Femur (tissue), 1 donor: ENCODE measurements at regions not wholly inside any gene's neighbourhood (a gene's known extent, or its start where the extent isn't known, plus 50 kb on each side); places are given as distances from the start of the nearest gene placed in this dataset.
A peak's percentile ranks its signal among the peaks of the same experiment; 100 is the strongest.

ENCODE experiments used
- DNase-seq: peaks from one replicate; pipeline ENCODE4 v3.0.0-alpha.2; 2017

DNA sequence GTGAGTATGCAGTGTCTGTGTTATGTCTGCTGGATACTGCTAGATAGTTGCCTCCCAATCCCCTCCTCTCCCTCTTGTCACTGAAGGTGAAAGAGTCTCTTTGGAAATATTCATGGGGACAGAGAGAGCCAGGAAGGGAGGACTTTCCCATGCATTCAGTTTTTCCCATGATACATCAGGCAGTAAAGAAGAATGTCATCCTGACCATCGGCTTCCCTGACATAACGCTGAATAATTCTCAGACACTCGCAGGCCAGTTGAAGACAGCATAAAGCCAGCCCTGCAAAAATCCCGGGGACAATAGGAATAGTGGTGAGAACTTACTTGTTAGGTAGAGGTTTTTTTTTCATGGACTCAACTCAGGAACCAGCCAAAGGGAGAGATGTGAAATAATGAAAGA is 58.1 kb downstream of the KLF4 start:
- no peak for DNase-seq

- no peak for DNase-seq
These were observed 59.5 kb downstream of the KLF4 start for GRCh38 chr9:107430071-107430470.

DNA sequence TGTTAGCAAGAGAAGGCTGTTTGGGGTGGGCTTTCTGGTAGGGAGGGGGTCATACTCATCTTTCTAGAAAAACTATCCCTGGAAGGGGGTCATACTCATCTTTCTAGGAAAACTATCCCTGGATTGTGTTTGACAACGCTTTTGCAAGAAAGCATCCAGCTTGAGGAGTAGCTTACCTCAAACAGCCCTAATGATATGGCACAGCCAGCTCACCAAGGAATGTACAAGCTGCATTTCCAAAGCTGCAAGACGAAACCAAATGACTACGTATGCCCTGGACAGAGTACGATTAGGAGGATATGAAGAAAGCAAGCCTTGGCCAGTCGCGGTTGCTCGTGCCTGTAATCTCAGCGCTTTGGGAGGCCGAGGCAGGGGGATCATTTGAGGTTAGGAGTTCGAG is 63.4 kb downstream of the KLF4 start:
- DNase-seq, result peak; percentile 46

DNA sequence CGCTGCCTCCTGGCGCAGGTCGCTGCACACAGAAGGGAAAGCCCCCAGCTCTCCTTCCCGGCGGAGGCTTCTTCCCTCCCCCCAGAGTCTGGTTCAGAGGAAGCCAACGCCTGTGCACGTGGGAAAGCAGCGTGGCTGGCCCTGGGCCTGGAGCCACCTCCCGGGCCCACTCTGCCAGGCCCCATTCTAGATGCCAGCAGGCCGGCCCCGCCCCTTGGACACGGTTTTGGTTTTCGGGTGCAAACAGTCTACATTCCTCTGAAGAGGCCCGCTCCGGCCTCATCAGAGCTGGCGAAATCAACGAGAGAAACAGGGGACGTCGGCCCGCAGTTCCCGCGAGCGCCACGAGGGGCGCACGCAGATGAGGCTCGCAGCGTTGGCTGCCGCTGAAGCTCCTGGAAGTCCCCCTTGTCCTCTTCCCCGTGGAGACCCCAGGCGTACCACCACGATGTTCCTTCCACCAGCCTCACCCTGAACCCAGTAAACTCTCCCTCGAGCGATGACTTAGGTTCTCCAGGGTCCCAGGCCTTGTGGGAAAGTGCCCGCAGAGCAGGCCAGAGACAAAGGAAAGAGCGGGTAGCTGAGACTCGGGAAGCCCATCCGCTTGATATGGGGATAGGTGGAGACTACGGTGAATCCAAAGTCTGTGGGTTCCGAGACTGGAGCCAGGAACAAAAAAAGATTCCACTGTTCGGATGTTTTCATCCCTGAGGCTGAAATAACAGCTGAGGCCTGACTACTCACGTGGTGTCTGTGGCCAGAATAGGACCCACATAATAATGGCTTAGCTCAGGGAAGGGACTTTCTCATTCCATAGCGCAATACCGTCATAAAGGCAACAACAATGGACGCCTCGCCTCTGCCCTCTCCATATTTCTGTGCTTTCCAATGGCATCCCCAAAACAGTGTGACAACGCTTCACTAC is 64.2 kb downstream of the KLF4 start:
- peak; percentile 92 for DNase-seq

DNA sequence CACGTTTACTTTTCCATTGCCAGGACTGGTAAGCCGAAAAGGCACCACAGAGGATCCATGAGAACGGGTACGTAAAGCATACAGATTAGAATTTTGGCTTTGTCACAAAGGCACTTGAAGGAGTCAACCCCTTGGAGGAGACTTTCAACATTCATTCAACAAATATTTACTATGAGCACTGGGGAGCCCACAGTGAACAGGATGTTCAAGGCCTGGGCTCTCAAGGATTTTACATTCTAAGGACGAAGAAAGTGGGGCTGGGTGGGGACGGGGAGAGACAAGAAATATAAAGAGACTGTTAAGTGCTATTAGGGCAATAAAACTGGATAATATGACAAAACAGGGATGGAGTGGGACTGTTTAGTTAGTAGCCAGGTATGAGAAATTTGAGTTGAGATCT is 66.0 kb downstream of the KLF4 start:
- no peak for DNase-seq

DNA sequence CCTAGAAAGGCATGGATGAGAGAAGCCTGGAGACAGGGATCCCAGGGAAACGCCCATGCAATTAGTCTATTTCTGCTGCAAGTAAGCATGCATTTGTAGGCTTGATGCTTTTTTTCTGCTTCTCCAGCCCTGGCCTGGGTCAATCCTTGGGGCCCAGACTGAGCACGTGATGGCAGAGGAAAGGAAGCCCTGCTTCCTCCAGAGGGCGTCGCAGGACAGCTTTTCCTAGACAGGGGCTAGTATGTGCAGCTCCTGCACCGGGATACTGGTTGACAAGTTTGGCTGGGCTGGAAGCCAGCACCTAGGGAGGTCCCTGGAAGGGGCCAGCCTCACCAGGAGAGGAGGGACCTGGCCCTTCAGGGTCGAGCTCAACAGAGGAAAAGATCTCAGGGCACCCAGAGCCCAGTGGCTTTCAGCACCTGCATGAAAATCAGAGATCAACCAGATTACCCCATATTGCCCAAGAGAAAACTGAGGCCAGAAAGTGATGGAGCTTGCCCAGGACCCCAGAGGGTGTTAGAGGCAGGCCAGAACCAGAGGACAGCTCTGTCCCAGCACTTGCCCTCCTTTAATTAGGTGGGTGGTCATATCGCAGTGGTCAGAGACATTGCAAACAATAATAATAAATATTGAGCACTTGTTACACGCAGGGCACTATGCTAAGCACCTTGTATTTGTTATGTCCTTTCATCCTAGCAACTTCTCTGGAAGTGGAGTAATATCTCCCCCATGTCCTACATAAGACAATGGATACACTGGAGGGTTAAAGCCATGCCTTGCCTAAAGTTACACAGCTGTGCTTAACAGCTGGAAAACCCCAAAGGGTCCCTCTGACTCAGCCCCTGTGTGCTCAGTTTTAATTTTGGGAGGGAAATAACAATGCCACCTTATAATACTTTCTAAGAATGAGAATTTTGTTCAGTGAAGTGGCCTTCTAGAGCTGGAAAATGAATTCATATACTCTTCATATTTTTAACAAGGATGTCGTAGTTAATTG is 67.1 kb downstream of the KLF4 start:
- DNase-seq, result peak; percentile 84

- no peak for DNase-seq
These were observed 79.1 kb downstream of the KLF4 start for GRCh38 chr9:107410420-107410819.

DNA sequence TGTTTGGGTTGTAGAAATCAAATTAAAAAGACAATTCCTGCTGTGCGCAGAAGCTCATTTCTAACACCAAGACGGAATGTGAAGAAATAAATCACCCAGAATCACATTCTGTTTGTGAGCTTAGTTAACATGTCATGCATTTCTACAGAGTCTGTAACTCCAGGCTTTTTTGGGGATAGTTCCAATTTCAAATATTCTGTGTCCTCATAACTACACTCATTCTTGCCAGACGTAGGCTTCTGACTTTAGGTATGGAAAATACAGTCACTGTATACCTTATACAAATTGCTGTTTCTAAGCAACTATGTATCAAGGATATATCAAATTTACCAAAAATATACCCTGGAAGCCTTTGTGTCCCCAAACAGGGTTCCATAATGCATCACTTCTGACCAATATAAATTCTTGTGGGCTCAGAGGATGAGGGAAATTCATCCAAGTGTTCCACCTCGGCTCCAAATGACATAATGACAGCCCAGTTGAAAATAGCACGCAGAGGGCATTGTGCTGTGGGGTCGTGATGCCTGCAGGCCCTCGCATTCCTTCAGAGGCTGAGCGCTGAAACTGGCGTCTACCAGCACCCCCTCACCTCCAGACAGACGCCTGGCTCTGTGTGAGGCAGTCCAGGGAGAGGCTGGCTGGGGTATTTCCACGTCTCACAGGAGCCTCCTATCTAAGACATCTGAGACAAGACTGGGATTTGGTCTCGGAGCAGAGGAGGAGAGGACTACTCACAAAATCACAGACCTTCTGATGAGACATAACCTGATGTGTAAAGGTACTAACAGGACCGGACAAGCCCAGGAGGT is 79.8 kb downstream of the KLF4 start:
- peak; percentile 45 for DNase-seq

GRCh38 chr9:107407675-107408074 is 81.9 kb downstream of the KLF4 start:
- DNase-seq, result no peak

DNA sequence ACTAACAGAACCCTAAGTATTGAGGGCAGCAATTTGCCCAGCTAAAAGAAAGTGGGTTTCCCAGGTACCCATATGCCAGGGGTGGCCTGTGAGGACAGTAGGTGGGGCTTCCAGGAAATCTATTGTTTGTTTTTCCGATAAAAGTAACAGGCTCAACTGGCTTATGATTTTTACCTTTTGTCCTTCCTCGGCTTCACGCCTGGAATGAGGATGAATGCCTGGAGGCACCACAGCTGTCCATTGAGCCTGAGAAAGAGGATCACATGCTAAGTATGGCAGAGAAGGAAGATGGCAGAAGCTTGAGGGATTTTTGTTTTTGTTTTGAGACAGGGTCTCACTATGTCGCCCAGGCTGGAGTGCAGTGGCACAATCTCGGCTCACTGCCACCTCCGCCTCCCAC is 84.1 kb downstream of the KLF4 start:
- no peak for DNase-seq

- no peak for DNase-seq
These were observed 84.8 kb downstream of the KLF4 start for GRCh38 chr9:107404736-107405135.

DNA sequence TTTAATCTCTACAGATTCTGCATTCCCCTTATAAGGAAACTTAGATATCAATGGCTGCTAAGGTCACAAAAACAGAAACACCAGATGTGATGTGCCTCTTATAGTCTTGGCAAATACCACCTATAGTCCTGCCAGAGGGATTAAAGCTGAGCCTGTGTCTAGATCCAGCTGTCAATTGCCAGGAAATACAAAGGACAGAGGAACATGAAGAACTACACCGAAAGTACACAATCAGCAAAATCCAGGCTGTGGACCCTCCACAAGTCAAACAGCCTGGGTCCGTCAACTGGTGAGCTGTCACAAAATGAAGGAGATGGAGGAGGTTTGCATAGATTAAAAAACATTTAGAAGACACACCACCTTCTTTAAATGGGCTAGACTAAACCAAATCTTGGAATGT is 85.4 kb downstream of the KLF4 start:
- DNase-seq, result peak; percentile 41

DNA sequence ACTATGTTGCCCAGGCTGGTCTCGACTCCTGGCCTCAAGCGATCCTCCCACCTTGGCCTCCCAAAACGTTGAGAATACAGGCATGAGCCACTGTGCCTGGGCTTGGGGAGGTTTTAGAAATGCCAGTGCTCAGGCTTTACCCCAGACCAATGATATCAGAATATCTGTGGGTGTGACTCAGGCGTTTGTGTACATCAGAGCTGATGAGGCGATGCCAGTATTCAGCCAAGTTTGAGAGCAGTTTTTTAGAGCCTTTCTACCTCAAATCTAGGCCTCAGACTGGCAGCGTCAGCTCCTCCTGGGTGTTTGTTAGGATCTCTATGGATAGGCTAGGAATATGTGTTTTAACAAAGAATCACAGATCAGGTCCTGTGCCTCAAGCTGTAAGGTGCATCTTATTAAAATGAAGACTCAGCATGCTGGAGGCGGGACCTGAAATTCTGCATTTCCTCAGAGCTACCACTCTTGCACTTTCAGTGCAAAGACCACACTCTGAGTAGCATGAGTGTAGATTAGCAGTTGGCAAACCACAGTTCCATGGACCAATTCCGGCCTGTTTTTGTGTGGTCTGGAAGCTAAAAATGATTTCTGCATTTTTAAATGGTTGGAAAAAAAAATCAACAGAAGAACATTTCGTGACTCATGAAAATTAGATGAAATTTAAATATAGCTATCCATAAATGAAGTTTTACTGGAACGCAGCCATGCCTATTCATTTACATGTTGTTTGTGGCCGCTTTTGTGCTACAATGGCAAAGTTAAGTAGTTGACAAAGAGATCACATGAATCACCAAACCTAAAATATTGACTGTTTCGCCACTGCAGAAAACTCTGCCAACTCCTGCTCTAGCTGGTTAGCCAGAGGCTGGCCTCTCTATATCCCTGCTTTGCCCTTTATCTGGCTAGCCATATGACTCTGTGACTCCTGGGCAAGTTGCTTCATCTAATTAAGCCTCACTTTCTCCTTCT is 92.2 kb downstream of the KLF4 start:
- peak; percentile 46 for DNase-seq

GRCh38 chr9:107394264-107394663 is 95.3 kb downstream of the KLF4 start:
- DNase-seq, result no peak

GRCh38 chr9:107390778-107391177 is 98.8 kb downstream of the KLF4 start:
- no peak for DNase-seq

GRCh38 chr9:107390279-107390678 is 99.3 kb downstream of the KLF4 start:
- DNase-seq, result no peak

GRCh38 chr9:107389617-107390071 is 99.9 kb downstream of the KLF4 start:
- DNase-seq, result no peak

- DNase-seq, result peak; percentile 50
These were observed 100.7 kb downstream of the KLF4 start for GRCh38 chr9:107388890-107389289.

DNA sequence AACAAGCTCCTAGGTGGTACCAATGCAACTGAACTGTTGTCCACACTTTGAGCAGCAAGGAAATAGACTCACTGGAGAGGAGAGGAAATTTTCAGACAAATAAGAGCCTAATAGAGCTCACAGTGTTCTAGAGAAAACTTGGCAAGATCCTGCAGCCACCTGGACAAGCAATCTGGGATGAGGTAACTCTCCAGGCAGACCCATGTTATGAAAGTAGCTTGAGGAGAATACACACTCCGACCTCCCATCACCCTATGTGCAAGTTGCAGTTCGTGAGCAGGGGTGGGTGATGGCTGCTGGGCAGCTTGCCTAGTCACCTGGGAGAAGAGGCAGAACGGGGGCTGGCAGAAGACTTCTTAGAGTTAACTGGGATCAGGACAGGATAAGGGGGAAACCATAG is 102.2 kb downstream of the KLF4 start:
- DNase-seq, result peak; percentile 77

GRCh38 chr9:107386396-107386795 is 103.2 kb downstream of the KLF4 start:
- DNase-seq, result no peak
